HepG2 (cell line): ENCODE measurements at regions not wholly inside any gene's neighbourhood (a gene's known extent, or its start where the extent isn't known, plus 50 kb on each side); places are given as distances from the start of the nearest gene placed in this dataset.

Source experiments
- ATAC-seq: fragments of 200-7000 bp; cut with Tn5 transposase; 3 replicates; pipeline ENCODE4 v1.9.1; 2020; ENCODE audit warnings: mild to moderate bottlenecking, moderate library complexity
- BruUV-seq: library from RNA; stranded (reverse); fragments of 400-500 nt; replicated peaks from 2 replicates; lab custom pipeline; 2021; lab: Mats Ljungman, UMichigan
- CTCF ChIA-PET: fragments of 300-600 bp; formaldehyde crosslinking; extraction: SDS; loops from one replicate; lab custom pipeline; 2021; ENCODE audit warnings: low total read pairs, inconsistent platforms, low intra/inter-chr PET ratio; lab: Yijun Ruan, JAX
- POLR2A ChIA-PET: fragments of 350-600 bp; sonication (Branson Sonifier 250); formaldehyde crosslinking; loops from one replicate; lab custom pipeline; 2020; ENCODE audit warnings: antibody characterized with exemption, inconsistent platforms; lab: Yijun Ruan, JAX
- DNase-seq: peaks from one replicate; pipeline ENCODE4 v3.0.0-alpha.2; 2015; ENCODE audit warnings: low spot score
- FAIRE-seq: peaks from 3 replicates; lab custom pipeline; 2011; peaks lifted over from hg19 to GRCh38; lab: Jason Lieb, UNC
- H2AFZ ChIP-seq: one replicate; pipeline ENCODE4 v1.6.1; 2011; ENCODE audit warnings: low read length, inconsistent platforms
- H3K27ac ChIP-seq: fragments of 300-600 bp; 3 replicates; pipeline ENCODE4 v1.8.0; 2011; ENCODE audit warnings: mixed run types, mild to moderate bottlenecking, mixed read lengths, low read length, inconsistent platforms; ENCODE audit not compliant: insufficient read depth; ENCODE audit errors: extremely low read length
- H3K27me3 ChIP-seq, 2 experiments: fragments of 200-600 bp in 1 of 2; 2 replicates in 1 of 2; 3 replicates in 1 of 2; pipeline versions ENCODE4 v1.6.0 to v1.8.0; 2011; ENCODE audit warnings: low read length in 2 of 2, mild to moderate bottlenecking in 2 of 2, moderate library complexity in 2 of 2, inconsistent platforms in 1 of 2; ENCODE audit not compliant: insufficient read depth in 2 of 2, control insufficient read depth in 1 of 2
- H3K36me3 ChIP-seq, 2 experiments: fragments of 200-600 bp in 1 of 2; replicated peaks in 1 of 2; 2 replicates in 1 of 2; 3 replicates in 1 of 2; pipeline versions ENCODE4 v1.5.1 to v1.8.0; 2011; ENCODE audit warnings: low read length in 2 of 2, inconsistent platforms in 1 of 2; ENCODE audit not compliant: insufficient read depth in 2 of 2, control insufficient read depth in 1 of 2
- H3K4me1 ChIP-seq: 2 replicates; pipeline ENCODE4 v1.5.1; 2012; ENCODE audit warnings: low read length, inconsistent platforms; ENCODE audit not compliant: insufficient read depth
- H3K4me2 ChIP-seq: 2 replicates; pipeline ENCODE4 v1.6.0; 2011; ENCODE audit warnings: low read depth, low read length, inconsistent platforms
- H3K4me3 ChIP-seq, 3 experiments: fragments of 200-600 bp in 1 of 3; sonication (generic), shearing (Covaris generic) in 1 of 3; replicated peaks in 1 of 3; 2 replicates each; pipeline ENCODE4 v1.5.1; 2011 to 2016; ENCODE audit warnings: low read length in 3 of 3, inconsistent platforms in 2 of 3, low read depth in 2 of 3, mild to moderate bottlenecking in 2 of 3, control low read depth in 1 of 3, mixed read lengths in 1 of 3; ENCODE audit not compliant: insufficient read depth in 1 of 3
- H3K79me2 ChIP-seq: one replicate; pipeline ENCODE4 v1.6.1; 2011; ENCODE audit warnings: low read length, inconsistent platforms; ENCODE audit not compliant: insufficient read depth
- H3K9ac ChIP-seq: 2 replicates; pipeline ENCODE4 v1.6.0; 2011; ENCODE audit warnings: mild to moderate bottlenecking, low read depth, low read length, inconsistent platforms; ENCODE audit not compliant: insufficient read depth
- H3K9me3 ChIP-seq: 2 replicates; pipeline ENCODE4 v1.5.1; 2012; ENCODE audit warnings: mild to moderate bottlenecking, low read length
- H4K20me1 ChIP-seq: 2 replicates; pipeline ENCODE4 v1.6.0; 2011; ENCODE audit warnings: inconsistent platforms, mild to moderate bottlenecking, low read length, moderate library complexity; ENCODE audit not compliant: insufficient read depth
- ATF7-NPFF ChIP-seq: sonication (generic); formaldehyde crosslinking; IDR thresholded peaks from 2 replicates; pipeline ENCODE4 v1.8.1; 2023; ENCODE audit warnings: mild to moderate bottlenecking, low read depth, missing genetic modification reagents, moderate library complexity
- CCAR2 ChIP-seq: fragments of 200-400 bp; formaldehyde crosslinking; optimal IDR thresholded peaks from 2 replicates; pipeline ENCODE3; 2018; ENCODE audit warnings: low read depth, mild to moderate bottlenecking, low read length, moderate library complexity
- ELF4 ChIP-seq: sonication (generic); formaldehyde crosslinking; IDR thresholded peaks from 2 replicates; pipeline ENCODE4 v1.5.0; 2020; ENCODE audit warnings: missing genetic modification reagents, mild to moderate bottlenecking, moderate library complexity, borderline replicate concordance
- EZH2 ChIP-seq: conservative IDR thresholded peaks from 2 replicates; pipeline ENCODE4 v1.6.1; 2012; ENCODE audit warnings: mild to moderate bottlenecking, low read depth, low read length, moderate library complexity
- HNF4A ChIP-seq: sonication (generic); formaldehyde crosslinking; IDR thresholded peaks from 2 replicates; pipeline ENCODE4 v1.4.0; 2020; ENCODE audit warnings: missing genetic modification reagents
- HNRNPK ChIP-seq: fragments of 200-400 bp; formaldehyde crosslinking; IDR thresholded peaks from 2 replicates; pipeline ENCODE4 v1.6.1; 2018; ENCODE audit warnings: low read length, low read depth, moderate library complexity, mild to moderate bottlenecking; ENCODE audit not compliant: poor library complexity, severe bottlenecking
- SNRNP70 ChIP-seq: fragments of 200-400 bp; formaldehyde crosslinking; IDR thresholded peaks from 2 replicates; pipeline ENCODE4 v1.6.1; 2017; ENCODE audit warnings: mild to moderate bottlenecking, low read depth, low read length, moderate library complexity
- THAP8 ChIP-seq: sonication (generic); formaldehyde crosslinking; IDR thresholded peaks from 2 replicates; pipeline ENCODE4 v1.5.1; 2020; ENCODE audit warnings: missing genetic modification reagents, mild to moderate bottlenecking, borderline replicate concordance
- ZNF251 ChIP-seq: sonication (generic); formaldehyde crosslinking; IDR thresholded peaks from 2 replicates; pipeline ENCODE4 v1.9.0; 2021; ENCODE audit warnings: mild to moderate bottlenecking, missing genetic modification reagents
- ZNF607 ChIP-seq: sonication (generic); formaldehyde crosslinking; IDR thresholded peaks from 2 replicates; pipeline ENCODE4 v1.5.1; 2020; ENCODE audit warnings: missing genetic modification reagents, mild to moderate bottlenecking, borderline replicate concordance
- ZNF7 ChIP-seq: IDR thresholded peaks from 2 replicates; pipeline ENCODE4 v1.6.1; 2016; ENCODE audit warnings: missing biosample characterization, missing genetic modification reagents
- ZNF749 ChIP-seq: sonication (generic); formaldehyde crosslinking; IDR thresholded peaks from 2 replicates; pipeline ENCODE4 v1.8.0; 2022; ENCODE audit warnings: mild to moderate bottlenecking, missing genetic modification reagents, moderate library complexity, borderline replicate concordance
- WGBS: methylation state at CpG from one replicate; pipeline ENCODE4 v1.1.6; 2017; ENCODE audit warnings: low lambda C conversion rate; 5-methylcytosine and 5-hydroxymethylcytosine counted together
- in situ Hi-C: cut with HindIII; loops from 2 replicates; pipeline ENCODE4 v1.10.0; 2017; ENCODE audit warnings: low pct_unique_long_range_greater_than_20kb; ENCODE audit not compliant: extremely low pct_ligation_motif_present
- intact Hi-C: fragments of 100-400 bp; cut with micrococcal nuclease; formaldehyde crosslinking; loops from one replicate; pipeline ENCODE4 v1.10.0; 2022; ENCODE audit not compliant: unreplicated experiment

- no peak for TF ChIP-seq ATF7-NPFF (CRISPR knock-in tag)
Measured at GRCh38 chrX:33969105-33969504, 163.0 kb downstream of the FAM47A start (continued).

GRCh38 chrX:33968611-33969010 is 163.5 kb downstream of the FAM47A start:
- Histone ChIP-seq H4K20me1 (no peaks in the 10 kb centered on the region), H3K36me3 (no peaks in the 10 kb centered on the region), H3K27ac (no peak overlapping the region), H3K4me2 (no peak overlapping the region), H3K9me3 (peaks cover 52% of the 10 kb centered on the region), H3K4me1 (no peaks in the 10 kb centered on the region), H3K27me3 (no peaks in the 10 kb centered on the region), H2AFZ (no peak overlapping the region), H3K79me2 (no peaks in the 10 kb centered on the region), H3K9ac (no peak overlapping the region), H3K4me3 (no peak overlapping the region)
- WGBS = 20% methylated on average over 1 of the region's 4 CpGs
- intact Hi-C loops = no loop called here
- ATAC-seq (no peak), FAIRE-seq (no peak), DNase-seq (no peak)
- BruUV-seq = no TSS peak
- in situ Hi-C loops = no loop called here
- TF ChIP-seq CCAR2 = no peak
- no peak for TF ChIP-seq ZNF607 (CRISPR knock-in tag)
- no peak for TF ChIP-seq SNRNP70
- TF ChIP-seq ZNF7 = no peak
- TF ChIP-seq THAP8 (CRISPR knock-in tag) = no peak
- ChIA-PET POLR2A (no interaction called here), CTCF (no interaction called here)

- Histone ChIP-seq H2AFZ (no peak overlapping the region), H3K27ac (no peak overlapping the region), H3K36me3 (no peaks in the 10 kb centered on the region), H3K9me3 (peaks cover 51% of the 10 kb centered on the region), H3K4me1 (no peaks in the 10 kb centered on the region), H3K27me3 (no peaks in the 10 kb centered on the region), H3K4me3 (no peak overlapping the region), H3K4me2 (no peak overlapping the region), H4K20me1 (no peaks in the 10 kb centered on the region), H3K9ac (no peak overlapping the region), H3K79me2 (no peaks in the 10 kb centered on the region)
- WGBS = 0% methylated on average over 2 of the region's 2 CpGs
- intact Hi-C loops = no loop called here
- POLR2A ChIA-PET = no interaction called here
- CTCF ChIA-PET = no interaction called here
- no TSS peak for BruUV-seq
- in situ Hi-C loops = no loop called here
- DNase-seq = no peak
- FAIRE-seq = no peak
- no peak for ATAC-seq
- TF ChIP-seq CCAR2 = no peak
- TF ChIP-seq ZNF749 = no peak
- no peak for TF ChIP-seq HNF4A (CRISPR knock-in tag)
- TF ChIP-seq HNRNPK = no peak
- TF ChIP-seq ELF4 (CRISPR knock-in tag) = no peak
- TF ChIP-seq EZH2 = no peak
- TF ChIP-seq ZNF251 (CRISPR knock-in tag) = no peak
- no peak for TF ChIP-seq ZNF607 (CRISPR knock-in tag)
Measured at GRCh38 chrX:33949300-33949699, 182.8 kb downstream of the FAM47A start.
